K562 (cell line): ENCODE measurements at regions not wholly inside any gene's neighbourhood (a gene's known extent, or its start where the extent isn't known, plus 50 kb on each side); places are given as distances from the start of the nearest gene placed in this dataset.

Experiments
- ATAC-seq: fragments of 200-7000 bp; cut with Tn5 transposase; 3 replicates; pipeline ENCODE4 v1.9.1; 2020; ENCODE audit warnings: moderate library complexity
- BruUV-seq: library from RNA; stranded (reverse); fragments of 400-500 nt; replicated peaks from 2 replicates; lab custom pipeline; 2021; lab: Mats Ljungman, UMichigan
- CTCF ChIA-PET: fragments of 300-600 bp; formaldehyde crosslinking; extraction: SDS; loops from one replicate; lab custom pipeline; 2021; ENCODE audit warnings: low intra/inter-chr PET ratio; lab: Yijun Ruan, JAX
- POLR2A ChIA-PET: fragments of 300-600, 350-650 bp; sonication (Branson Sonifier 250); formaldehyde crosslinking; extraction: SDS; loops from one replicate; lab custom pipeline; 2021; ENCODE audit warnings: antibody characterized with exemption, inconsistent platforms; lab: Yijun Ruan, JAX
- DNase-seq, 4 experiments: peaks; one replicate each; pipeline versions ENCODE4 v3.0.0 to v3.0.0-alpha.2; 2011 to 2018; ENCODE audit warnings: low spot score in 3 of 4, mixed read lengths in 3 of 4; ENCODE audit errors: extremely low read depth in 1 of 4
- FAIRE-seq: peaks from 2 replicates; lab custom pipeline; 2011; peaks lifted over from hg19 to GRCh38; lab: Jason Lieb, UNC
- H2AFZ ChIP-seq: 2 replicates; pipeline ENCODE4 v1.6.0; 2011; ENCODE audit warnings: low read depth, low read length, control low read depth, inconsistent platforms
- H3K27ac ChIP-seq: fragments of 200-600 bp; 3 replicates; pipeline ENCODE4 v1.8.0; 2011; ENCODE audit warnings: low read depth, mild to moderate bottlenecking, control low read depth, inconsistent platforms, low read length, moderate library complexity, mixed read lengths; ENCODE audit errors: extremely low read depth
- H3K27me3 ChIP-seq, 2 experiments: fragments of 300-600 bp in 1 of 2; 2 replicates in 1 of 2; 3 replicates in 1 of 2; pipeline versions ENCODE4 v1.6.0 to v1.8.0; 2011; ENCODE audit warnings: inconsistent platforms in 2 of 2, low read length in 2 of 2, mild to moderate bottlenecking in 1 of 2, mixed read lengths in 1 of 2, moderate library complexity in 1 of 2; ENCODE audit not compliant: control insufficient read depth in 2 of 2, insufficient read depth in 2 of 2
- H3K36me3 ChIP-seq: fragments of 300-600 bp; 3 replicates; pipeline ENCODE4 v1.8.0; 2011; ENCODE audit warnings: mild to moderate bottlenecking, low read length, inconsistent platforms; ENCODE audit not compliant: control insufficient read depth, insufficient read depth
- H3K4me1 ChIP-seq, 2 experiments: fragments of 200-600 bp in 1 of 2; replicated peaks in 1 of 2; 2 replicates in 1 of 2; 3 replicates in 1 of 2; pipeline versions ENCODE4 v1.5.1 to v1.8.0; 2011; ENCODE audit warnings: inconsistent platforms in 2 of 2, low read length in 2 of 2, mild to moderate bottlenecking in 1 of 2, mixed read lengths in 1 of 2, moderate library complexity in 1 of 2; ENCODE audit not compliant: control insufficient read depth in 2 of 2, insufficient read depth in 2 of 2
- H3K4me2 ChIP-seq: 2 replicates; pipeline ENCODE4 v1.6.1; 2011; ENCODE audit warnings: low read length, control low read depth, inconsistent platforms, mixed read lengths; ENCODE audit not compliant: insufficient read depth
- H3K4me3 ChIP-seq: fragments of 200-600 bp; sonication (generic), shearing (Covaris generic); 2 replicates; pipeline ENCODE4 v1.5.1; 2016; ENCODE audit warnings: control low read depth, inconsistent platforms
- H3K79me2 ChIP-seq: fragments of 200-600 bp; 3 replicates; pipeline ENCODE4 v1.8.0; 2011; ENCODE audit warnings: low read length, inconsistent platforms; ENCODE audit not compliant: control insufficient read depth, insufficient read depth
- H3K9ac ChIP-seq, 2 experiments: 2 replicates each; pipeline versions ENCODE4 v1.6.0 to v1.6.1; 2011; ENCODE audit warnings: low read depth in 2 of 2, low read length in 2 of 2, control low read depth in 1 of 2, inconsistent platforms in 1 of 2, mild to moderate bottlenecking in 1 of 2, mixed read lengths in 1 of 2; ENCODE audit not compliant: insufficient read depth in 1 of 2
- H3K9me1 ChIP-seq: one replicate; pipeline ENCODE4 v1.6.0; 2011; ENCODE audit warnings: inconsistent platforms, mild to moderate bottlenecking, low read length, moderate library complexity; ENCODE audit not compliant: control insufficient read depth, insufficient read depth
- H3K9me3 ChIP-seq: replicated peaks from 2 replicates; pipeline ENCODE4 v1.5.1; 2011; ENCODE audit warnings: low read depth, low read length, inconsistent platforms; ENCODE audit not compliant: control insufficient read depth, insufficient read depth
- H4K20me1 ChIP-seq: replicated peaks from 2 replicates; pipeline ENCODE4 v1.6.1; 2011; ENCODE audit warnings: low read length, inconsistent platforms, mixed read lengths; ENCODE audit not compliant: control insufficient read depth, insufficient read depth
- BRCA1 ChIP-seq, 2 experiments: fragments of 450-650 bp in 1 of 2; sonication (generic) in 1 of 2; formaldehyde crosslinking in 1 of 2; IDR thresholded peaks; 2 replicates each; pipeline versions ENCODE4 v1.5.0 to v1.6.1; 2017 to 2020; ENCODE audit warnings: mild to moderate bottlenecking in 1 of 2, missing genetic modification reagents in 1 of 2
- CTBP1 ChIP-seq: fragments of 450-650 bp; IDR thresholded peaks from 2 replicates; pipeline ENCODE4 v1.6.1; 2016; ENCODE audit warnings: borderline replicate concordance
- RBBP5 ChIP-seq: fragments of 200-600 bp; sonication (generic); IDR thresholded peaks from 2 replicates; pipeline ENCODE4 v1.6.1; 2012; ENCODE audit warnings: borderline replicate concordance, mild to moderate bottlenecking, low read length, control low read depth, inconsistent platforms; ENCODE audit not compliant: insufficient read depth, poor library complexity, severe bottlenecking
- RBM17 ChIP-seq: fragments of 200-400 bp; formaldehyde crosslinking; IDR thresholded peaks from 2 replicates; pipeline ENCODE4 v1.6.1; 2017; ENCODE audit warnings: low read depth, mild to moderate bottlenecking, low read length, borderline replicate concordance
- SAFB2 ChIP-seq: fragments of 200-400 bp; formaldehyde crosslinking; IDR thresholded peaks from 2 replicates; pipeline ENCODE4 v1.6.1; 2018; ENCODE audit warnings: borderline replicate concordance, low read length, low read depth, moderate library complexity; ENCODE audit not compliant: severe bottlenecking
- WGBS: fragments of 100-300 bp; shearing (Covaris generic); methylation state at CpG from one replicate; pipeline ENCODE4 v1.1.6; 2016; ENCODE audit warnings: low coverage, mixed read lengths; ENCODE audit not compliant: insufficient coverage; ENCODE audit errors: missing lambda C conversion rate; 5-methylcytosine and 5-hydroxymethylcytosine counted together
- in situ Hi-C: fragments of 300-500 bp; cut with MboI; formaldehyde crosslinking; loops from 4 replicates; pipeline ENCODE4 v1.15.0; 2018; ENCODE audit warnings: inconsistent platforms, mixed read lengths
- intact Hi-C: fragments of 100-400 bp; cut with micrococcal nuclease; formaldehyde crosslinking; loops from 2 replicates; pipeline ENCODE4 v1.14.2; 2022

DNA sequence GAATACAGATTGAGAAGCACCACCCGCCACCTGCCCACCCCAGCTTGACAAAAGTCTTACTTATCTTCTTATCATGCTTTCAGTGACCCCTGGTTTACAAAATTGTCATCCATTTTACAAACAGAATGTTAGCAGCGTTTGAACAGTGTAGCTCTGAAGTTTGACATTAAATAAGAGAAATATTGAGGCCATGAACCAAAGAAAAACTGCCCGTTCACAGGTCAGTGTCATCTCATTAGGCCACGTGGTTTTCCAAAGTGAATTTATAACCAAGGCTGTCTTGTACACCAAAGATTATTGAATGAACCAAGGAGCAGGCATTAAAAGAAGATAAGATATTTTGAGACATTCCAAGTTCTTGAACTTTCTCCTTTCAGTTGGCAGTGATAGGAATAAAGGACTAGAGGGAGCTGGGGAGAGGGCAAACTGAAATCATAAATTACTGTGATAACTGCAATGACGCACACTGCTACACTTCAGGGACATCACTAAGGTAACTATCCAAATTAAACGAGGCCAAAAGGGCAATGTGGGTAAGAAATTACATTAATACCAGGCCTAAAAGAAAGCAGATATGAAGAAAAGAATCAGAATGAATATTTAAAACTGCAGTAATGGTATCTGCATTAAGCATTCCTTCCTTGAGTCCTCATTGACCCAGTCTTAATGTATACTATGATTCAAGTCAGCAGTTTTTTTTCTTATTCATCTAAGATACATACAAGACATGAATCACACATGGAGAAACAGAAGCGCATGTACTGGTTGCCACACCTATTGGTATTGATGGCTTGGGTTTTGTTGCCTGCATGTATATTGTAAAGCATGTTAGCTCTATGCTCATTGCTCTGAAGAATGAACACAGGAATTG, 159.8 kb upstream of the ARG1 start:
- Histone ChIP-seq H3K4me2 (no peak overlapping the region), H4K20me1 (no peaks in the 10 kb centered on the region), H3K36me3 (no peaks in the 10 kb centered on the region), H3K27ac (no peak overlapping the region), H3K9ac (no peak overlapping the region), H3K9me1 (no peaks in the 10 kb centered on the region), H3K27me3 (no peaks in the 10 kb centered on the region; a peak in 2 of 5 replicates), H3K9me3 (no peaks in the 10 kb centered on the region), H3K4me3 (no peak overlapping the region), H3K79me2 (no peaks in the 10 kb centered on the region), H3K4me1 (no peaks in the 10 kb centered on the region; a peak in 1 of 5 replicates), H2AFZ (no peak overlapping the region)
- ChIA-PET CTCF (no interaction called here), POLR2A (no interaction called here)
- ATAC-seq (no peak), DNase-seq (no peak), FAIRE-seq (no peak)
- in situ Hi-C loops (no loop called here), intact Hi-C loops (no loop called here)
- WGBS, result 1% methylated on average over 7 of the region's 7 CpGs
- TF ChIP-seq RBBP5, result no peak
- TF ChIP-seq BRCA1 (IDR thresholded peaks at IDR 0.05), result no peak
- no peak for TF ChIP-seq BRCA1 (CRISPR knock-in tag; IDR thresholded peaks at IDR 0.05)
- TF ChIP-seq CTBP1, result no peak
- BruUV-seq, result no TSS peak

DNA sequence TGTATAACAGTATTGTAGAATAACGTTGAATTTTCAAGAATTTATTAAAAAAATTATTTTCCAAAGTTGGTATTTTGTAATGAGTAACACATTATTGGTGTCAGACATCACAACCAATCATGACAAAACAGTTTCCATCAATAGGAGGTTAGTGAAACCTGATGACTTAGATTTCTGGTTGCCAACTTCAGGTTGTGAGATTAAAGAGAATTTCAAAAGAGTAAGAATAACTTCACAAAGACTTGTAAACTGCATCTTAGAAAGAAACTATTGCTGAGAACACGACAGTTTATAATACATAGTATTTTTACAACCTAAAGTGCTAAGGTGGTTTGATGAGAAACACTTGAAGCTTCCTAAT, 159.2 kb upstream of the ARG1 start:
- FAIRE-seq (no peak), DNase-seq (no peak), ATAC-seq (no peak)
- WGBS, result 0% methylated on average over 2 of the region's 2 CpGs
- no peak overlapping the region for H3K27ac ChIP-seq
- no peak overlapping the region for H3K4me2 ChIP-seq
- no peaks in the 10 kb centered on the region for H3K79me2 ChIP-seq
- H3K4me3 ChIP-seq, result no peak overlapping the region
- H2AFZ ChIP-seq, result no peak overlapping the region
- no peaks in the 10 kb centered on the region for H3K9me3 ChIP-seq
- H3K4me1 ChIP-seq, result no peaks in the 10 kb centered on the region; a peak in 1 of 5 replicates
- CTCF ChIA-PET, result no interaction called here
- H3K36me3 ChIP-seq, result no peaks in the 10 kb centered on the region
- no peaks in the 10 kb centered on the region; a peak in 2 of 5 replicates for H3K27me3 ChIP-seq
- H3K9ac ChIP-seq, result no peak overlapping the region
- H3K9me1 ChIP-seq, result no peaks in the 10 kb centered on the region
- POLR2A ChIA-PET, result no interaction called here
- in situ Hi-C loops (no loop called here), intact Hi-C loops (no loop called here)
- H4K20me1 ChIP-seq, result no peaks in the 10 kb centered on the region
- BruUV-seq, result no TSS peak
- no peak for TF ChIP-seq SAFB2
- no peak for TF ChIP-seq RBM17
